Activated CD4-positive, alpha-beta T cell treated with anti-CD3 and anti-CD28 coated beads, Interleukin-2, amount 10 ng/mL, durations not matched to agents 7 days and 5 days (primary cell): ENCODE measurements at regions not wholly inside any gene's neighbourhood (a gene's known extent, or its start where the extent isn't known, plus 50 kb on each side); places are given as distances from the start of the nearest gene placed in this dataset.
A peak's percentile ranks its signal among the peaks of the same experiment; 100 is the strongest.

Experiments used
- CTCF ChIA-PET: fragments of 350-600 bp; sonication (Branson Sonifier 250); formaldehyde crosslinking; loops from one replicate; lab custom pipeline; 2021; ENCODE audit warnings: antibody characterized with exemption; lab: Charles Lee
- POLR2A ChIA-PET: fragments of 350-600 bp; sonication (Branson Sonifier 250); formaldehyde crosslinking; loops from one replicate; lab custom pipeline; 2021; ENCODE audit warnings: antibody characterized with exemption; lab: Charles Lee
- DNase-seq: peaks from one replicate; pipeline ENCODE4 v3.0.0-alpha.2; 2020
- H3K27ac Mint-ChIP-seq: one replicate; pipeline ENCODE4 v1.8.0; 2021; ENCODE audit warnings: mild to moderate bottlenecking, moderate library complexity, mixed read lengths
- H3K27me3 Mint-ChIP-seq: one replicate; pipeline ENCODE4 v1.8.0; 2021; ENCODE audit warnings: mixed read lengths
- H3K36me3 Mint-ChIP-seq: one replicate; pipeline ENCODE4 v1.8.0; 2021; ENCODE audit warnings: low read depth, mixed read lengths
- H3K4me1 Mint-ChIP-seq: one replicate; pipeline ENCODE4 v1.8.0; 2021; ENCODE audit warnings: mixed read lengths
- H3K4me3 Mint-ChIP-seq: one replicate; pipeline ENCODE4 v1.8.0; 2021; ENCODE audit warnings: mild to moderate bottlenecking, moderate library complexity, mixed read lengths
- H3K9me3 Mint-ChIP-seq: one replicate; pipeline ENCODE4 v1.8.0; 2021; ENCODE audit warnings: mixed read lengths

DNA sequence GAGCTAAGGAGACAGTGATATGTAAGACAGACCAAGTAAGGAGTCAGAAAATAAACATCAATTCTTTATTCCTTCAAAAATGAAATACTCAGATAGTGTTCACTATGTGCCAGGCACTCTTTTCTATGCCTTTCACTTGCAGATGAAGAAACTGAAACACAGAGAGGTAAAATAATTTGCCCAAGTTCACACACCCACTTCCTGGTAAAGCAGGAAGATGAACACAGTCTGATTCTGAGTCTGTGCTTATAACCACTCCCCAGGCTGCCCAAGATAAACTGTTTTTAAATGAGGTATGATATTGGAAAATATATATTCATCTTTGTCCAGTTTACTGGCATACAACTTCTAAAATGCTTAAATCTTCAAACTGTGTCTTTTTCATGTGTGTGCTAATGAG is 294.4 kb upstream of the NPVF start:
- no peak overlapping the region for H3K4me3 Mint-ChIP-seq
- CTCF ChIA-PET: interaction anchor here (1.3 kb wide), 1 partner anchor 18 kb away, joined by 3 read pairs; no protein-coding TSS in a partner anchor
- DNase-seq: peak; percentile 10
- H3K9me3 Mint-ChIP-seq: peaks cover 11% of the 10 kb centered on the region
- POLR2A ChIA-PET: no interaction called here
- peaks cover 13% of the 10 kb centered on the region for H3K36me3 Mint-ChIP-seq
- peak overlapping the region; percentile 65 for H3K27ac Mint-ChIP-seq
- peaks cover 10% of the 10 kb centered on the region for H3K27me3 Mint-ChIP-seq
- peaks cover 37% of the 10 kb centered on the region for H3K4me1 Mint-ChIP-seq

DNA sequence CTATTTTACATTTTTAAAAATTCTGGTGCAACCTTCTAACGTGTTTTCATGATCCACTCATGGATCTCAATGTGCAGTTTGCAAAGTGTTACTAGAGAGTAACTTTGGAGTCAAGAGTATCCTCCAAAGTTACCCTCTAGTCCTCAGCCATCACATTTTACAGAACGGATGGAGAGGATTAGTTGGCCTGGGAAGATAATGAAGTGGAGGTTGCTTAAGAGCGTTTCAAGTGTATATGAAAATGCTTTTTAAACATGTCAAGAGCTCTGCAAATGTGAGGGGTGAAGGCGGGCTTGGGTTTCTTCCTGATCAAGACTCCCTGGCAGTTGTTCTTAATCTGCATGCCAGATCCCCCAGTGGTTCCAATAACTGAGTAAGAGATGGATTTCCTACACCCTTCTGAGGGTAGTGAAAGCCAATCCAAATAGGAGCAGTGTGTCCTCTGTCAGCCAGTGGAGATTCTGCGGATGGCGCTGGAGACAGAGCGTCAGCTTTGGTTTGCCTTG is 299.4 kb upstream of the NPVF start:
- Mint-ChIP-seq H3K36me3 (peaks cover 5% of the 10 kb centered on the region), H3K4me1 (peaks cover 7% of the 10 kb centered on the region), H3K9me3 (peaks cover 8% of the 10 kb centered on the region), H3K27ac (no peak overlapping the region), H3K4me3 (no peak overlapping the region), H3K27me3 (peaks cover 13% of the 10 kb centered on the region)
- no peak for DNase-seq
- CTCF ChIA-PET: interaction anchor here (0.8 kb wide), 1 partner anchor 8 kb away, joined by 3 read pairs; no protein-coding TSS in a partner anchor
- POLR2A ChIA-PET: no interaction called here

DNA sequence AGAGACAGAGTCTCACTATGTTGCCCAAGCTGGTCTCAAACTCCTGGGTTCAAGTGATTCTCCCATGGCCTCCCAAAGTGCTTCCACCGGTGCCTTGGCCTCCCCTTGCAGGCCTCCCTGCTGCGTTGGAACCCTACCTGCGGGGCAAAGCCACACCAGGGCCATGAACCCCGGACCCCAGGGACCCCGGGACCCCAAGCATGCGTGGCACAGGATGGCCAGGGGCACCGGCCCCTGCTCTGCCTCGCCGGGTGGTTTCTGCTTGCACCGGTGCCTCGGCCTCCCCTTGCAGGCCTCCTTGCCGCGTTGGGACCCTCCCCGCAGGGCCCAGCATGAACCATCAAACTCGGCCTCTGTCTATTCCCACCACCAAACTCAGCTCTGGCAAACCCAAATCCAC is 301.0 kb upstream of the NPVF start:
- Mint-ChIP-seq H3K4me3 (no peak overlapping the region), H3K36me3 (no peaks in the 10 kb centered on the region), H3K9me3 (no peaks in the 10 kb centered on the region), H3K27ac (no peak overlapping the region), H3K27me3 (peaks cover 14% of the 10 kb centered on the region), H3K4me1 (no peaks in the 10 kb centered on the region)
- CTCF ChIA-PET: no interaction called here
- POLR2A ChIA-PET: no interaction called here
- DNase-seq: no peak

GRCh38 chr7:25536851-25537250 is 308.6 kb upstream of the NPVF start:
- Mint-ChIP-seq H3K4me1 (peaks cover 6% of the 10 kb centered on the region), H3K36me3 (no peaks in the 10 kb centered on the region), H3K4me3 (no peak overlapping the region), H3K27ac (no peak overlapping the region), H3K9me3 (no peaks in the 10 kb centered on the region), H3K27me3 (peaks cover 12% of the 10 kb centered on the region)
- ChIA-PET POLR2A (no interaction called here), CTCF (no interaction called here)
- no peak for DNase-seq

GRCh38 chr7:25537662-25538375 is 309.5 kb upstream of the NPVF start:
- Mint-ChIP-seq H3K4me1 (peaks cover 6% of the 10 kb centered on the region), H3K27me3 (peaks cover 17% of the 10 kb centered on the region), H3K9me3 (no peaks in the 10 kb centered on the region), H3K27ac (no peak overlapping the region), H3K36me3 (no peaks in the 10 kb centered on the region), H3K4me3 (no peak overlapping the region)
- DNase-seq: no peak
- ChIA-PET CTCF (interaction anchor here (1.5 kb wide), 1 partner anchor 18 kb away, joined by 3 read pairs; no protein-coding TSS in a partner anchor), POLR2A (no interaction called here)

DNA sequence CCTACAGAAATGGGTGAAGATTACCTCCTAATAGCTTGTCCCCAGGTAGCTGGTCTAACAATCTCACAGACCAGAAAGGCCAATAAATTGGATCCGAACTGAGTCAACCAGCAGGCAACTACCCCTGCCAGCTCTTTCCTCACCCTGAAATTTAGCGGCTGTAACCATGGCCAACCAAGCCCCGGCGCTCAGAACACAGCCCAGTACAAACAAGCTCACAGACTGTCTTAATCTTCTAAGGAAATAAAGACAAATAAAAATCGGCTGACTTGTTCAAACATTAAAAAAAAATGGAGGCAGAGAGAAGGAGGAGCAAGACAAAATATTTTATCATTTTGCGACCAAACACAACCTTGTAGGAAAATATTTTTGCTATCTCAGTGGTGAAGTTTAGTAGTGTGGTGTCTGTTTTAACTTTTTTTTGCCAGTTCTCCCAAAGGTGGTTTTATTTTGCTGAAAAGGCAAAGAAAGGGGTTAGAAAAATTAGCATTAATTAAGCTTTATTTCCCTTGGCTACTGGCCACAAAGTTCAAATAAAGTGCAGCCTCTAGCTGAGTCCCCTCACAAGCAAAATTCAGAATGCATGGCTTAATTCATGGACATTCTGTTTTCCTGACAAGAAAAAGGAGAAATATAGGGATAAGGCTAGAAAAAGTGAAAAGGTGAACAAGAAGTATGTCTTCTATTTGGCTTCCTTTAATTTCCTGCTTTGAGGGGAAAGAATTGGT is 313.0 kb upstream of the NPVF start:
- ChIA-PET CTCF (no interaction called here), POLR2A (no interaction called here)
- no peak overlapping the region for H3K4me3 Mint-ChIP-seq
- H3K9me3 Mint-ChIP-seq: no peaks in the 10 kb centered on the region
- H3K4me1 Mint-ChIP-seq: peaks cover 12% of the 10 kb centered on the region
- no peaks in the 10 kb centered on the region for H3K36me3 Mint-ChIP-seq
- DNase-seq: no peak
- H3K27ac Mint-ChIP-seq: no peak overlapping the region
- peaks cover 8% of the 10 kb centered on the region for H3K27me3 Mint-ChIP-seq

DNA sequence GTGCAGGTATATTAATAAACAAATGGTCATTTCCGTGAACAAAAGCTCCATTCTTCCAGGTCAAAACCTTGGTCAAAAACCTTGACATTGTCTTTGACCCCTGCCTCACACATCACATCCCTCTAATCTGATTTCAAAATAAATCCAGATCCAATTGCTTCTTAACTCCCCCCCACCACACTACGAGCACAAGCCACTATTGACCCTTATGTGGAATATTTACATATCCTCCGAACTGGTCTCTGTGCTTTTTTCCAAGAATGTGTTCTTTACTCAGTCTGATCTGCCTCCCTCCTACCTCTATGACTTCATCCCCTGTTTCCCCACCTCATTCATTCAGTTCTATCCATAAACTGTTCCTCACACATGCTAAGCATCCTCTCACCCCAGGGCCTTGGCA is 313.6 kb upstream of the NPVF start:
- Mint-ChIP-seq H3K4me1 (peaks cover 12% of the 10 kb centered on the region), H3K27me3 (peaks cover 8% of the 10 kb centered on the region), H3K27ac (no peak overlapping the region), H3K4me3 (no peak overlapping the region), H3K9me3 (no peaks in the 10 kb centered on the region), H3K36me3 (no peaks in the 10 kb centered on the region)
- no peak for DNase-seq
- CTCF ChIA-PET: no interaction called here
- POLR2A ChIA-PET: no interaction called here

GRCh38 chr7:25543210-25543609 is 314.9 kb upstream of the NPVF start:
- H3K9me3 Mint-ChIP-seq: no peaks in the 10 kb centered on the region
- CTCF ChIA-PET: interaction anchor here (0.7 kb wide), 1 partner anchor 12 kb away, joined by 4 read pairs; no protein-coding TSS in a partner anchor
- H3K4me1 Mint-ChIP-seq: peaks cover 12% of the 10 kb centered on the region
- no peak for DNase-seq
- peaks cover 8% of the 10 kb centered on the region for H3K27me3 Mint-ChIP-seq
- H3K4me3 Mint-ChIP-seq: no peak overlapping the region
- POLR2A ChIA-PET: no interaction called here
- no peaks in the 10 kb centered on the region for H3K36me3 Mint-ChIP-seq
- no peak overlapping the region for H3K27ac Mint-ChIP-seq

- Mint-ChIP-seq H3K9me3 (no peaks in the 10 kb centered on the region), H3K27me3 (peaks cover 6% of the 10 kb centered on the region), H3K36me3 (no peaks in the 10 kb centered on the region), H3K4me1 (peaks cover 9% of the 10 kb centered on the region), H3K27ac (no peak overlapping the region), H3K4me3 (no peak overlapping the region)
- no peak for DNase-seq
- ChIA-PET CTCF (interaction anchor here (0.6 to 0.7 kb wide), 2 partner anchors 13 to 1856 kb away, joined by 4 to 6 read pairs; no protein-coding TSS in a partner anchor), POLR2A (interaction anchor here (0.6 kb wide), 1 partner anchor 448 kb away, joined by 8 read pairs; no protein-coding TSS in a partner anchor)
Observed at GRCh38 chr7:25543798-25544197, 315.5 kb upstream of the NPVF start.

GRCh38 chr7:25544254-25544653 is 316.0 kb upstream of the NPVF start:
- CTCF ChIA-PET: interaction anchor here (0.6 kb wide), 1 partner anchor 1856 kb away, joined by 6 read pairs; no protein-coding TSS in a partner anchor
- Mint-ChIP-seq H3K27me3 (peaks cover 6% of the 10 kb centered on the region), H3K36me3 (no peaks in the 10 kb centered on the region)

DNA sequence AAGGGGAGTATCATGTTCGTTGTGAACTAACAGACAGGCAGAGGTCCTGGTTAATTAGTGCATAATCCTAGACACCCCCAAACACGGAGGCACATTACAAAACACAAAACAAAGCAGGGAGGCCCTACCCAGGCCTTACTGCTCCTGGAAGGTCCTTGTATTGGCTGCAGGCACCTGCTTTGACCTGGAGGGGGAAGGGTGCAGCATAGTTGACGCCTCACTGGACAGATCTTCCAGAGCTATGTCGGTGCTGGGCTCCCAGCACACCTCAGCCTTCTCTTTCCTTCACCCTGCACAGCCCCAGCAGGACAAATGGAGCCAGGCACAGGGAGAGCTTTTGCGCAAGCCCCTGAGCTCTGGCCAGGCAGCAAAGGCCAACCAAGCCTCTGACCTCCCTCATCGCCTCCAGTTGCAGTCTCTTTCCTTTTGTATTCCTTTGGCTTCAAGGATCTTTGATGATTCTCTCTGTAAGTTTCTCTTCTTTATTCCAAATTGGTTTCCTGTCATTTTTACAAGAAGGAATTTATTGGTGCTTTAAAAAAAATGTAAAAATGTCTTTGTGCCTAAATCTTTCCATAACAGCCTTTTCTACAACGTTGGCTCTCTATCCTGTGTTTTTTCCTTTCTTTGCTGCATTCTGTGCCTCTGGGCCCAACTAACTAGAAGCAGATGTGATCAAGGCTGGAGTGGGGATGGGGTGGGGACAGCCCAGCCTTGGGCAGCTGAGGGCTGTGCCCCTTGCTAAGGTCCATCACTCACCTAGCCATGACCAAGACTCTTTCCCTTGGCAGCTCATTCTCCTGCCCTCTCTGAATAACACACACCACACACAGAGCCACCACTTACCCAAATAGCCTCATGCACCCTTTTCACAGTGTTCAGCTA is 317.1 kb upstream of the NPVF start:
- H3K4me1 Mint-ChIP-seq: peaks cover 6% of the 10 kb centered on the region
- no peak overlapping the region for H3K27ac Mint-ChIP-seq
- H3K27me3 Mint-ChIP-seq: peaks cover 6% of the 10 kb centered on the region
- no peak for DNase-seq
- ChIA-PET CTCF (interaction anchor here (0.6 kb wide), 1 partner anchor 94 kb away, joined by 3 read pairs; no protein-coding TSS in a partner anchor), POLR2A (no interaction called here)
- H3K4me3 Mint-ChIP-seq: no peak overlapping the region
- no peaks in the 10 kb centered on the region for H3K9me3 Mint-ChIP-seq
- H3K36me3 Mint-ChIP-seq: no peaks in the 10 kb centered on the region

More at GRCh38 chr7:25544254-25544653, 316.0 kb upstream of the NPVF start:
- POLR2A ChIA-PET: interaction anchor here (0.6 kb wide), 1 partner anchor 448 kb away, joined by 8 read pairs; no protein-coding TSS in a partner anchor
- no peak for DNase-seq
- no peak overlapping the region for H3K27ac Mint-ChIP-seq
- H3K9me3 Mint-ChIP-seq: no peaks in the 10 kb centered on the region
- peaks cover 6% of the 10 kb centered on the region for H3K4me1 Mint-ChIP-seq
- H3K4me3 Mint-ChIP-seq: no peak overlapping the region

DNA sequence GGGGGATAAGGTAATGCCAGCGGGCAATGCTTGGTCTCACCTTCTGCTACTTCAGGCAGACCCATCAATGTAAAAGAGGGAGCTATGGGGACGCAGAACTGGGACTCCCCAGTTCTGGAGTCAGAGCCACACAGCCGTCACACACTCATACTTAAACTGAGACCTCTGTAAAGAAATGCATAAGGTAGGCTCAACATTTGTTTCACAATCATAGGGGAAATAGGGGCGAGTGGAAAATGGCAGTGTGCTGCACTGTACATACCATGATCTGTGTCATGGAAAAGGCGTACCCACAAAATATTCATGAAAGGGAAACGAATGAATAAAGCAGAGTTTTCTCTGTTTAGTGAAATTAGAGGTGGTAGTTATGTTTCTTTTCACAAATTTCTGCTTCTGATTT is 318.0 kb upstream of the NPVF start:
- Mint-ChIP-seq H3K27me3 (peaks cover 6% of the 10 kb centered on the region), H3K9me3 (no peaks in the 10 kb centered on the region), H3K36me3 (no peaks in the 10 kb centered on the region), H3K4me3 (no peak overlapping the region), H3K27ac (no peak overlapping the region), H3K4me1 (peaks cover 6% of the 10 kb centered on the region)
- no peak for DNase-seq
- POLR2A ChIA-PET: no interaction called here
- CTCF ChIA-PET: no interaction called here
